ENCODE measurements at regions not wholly inside any gene's neighbourhood (a gene's known extent, or its start where the extent isn't known, plus 50 kb on each side); places are given as distances from the start of the nearest gene placed in this dataset.

DNA sequence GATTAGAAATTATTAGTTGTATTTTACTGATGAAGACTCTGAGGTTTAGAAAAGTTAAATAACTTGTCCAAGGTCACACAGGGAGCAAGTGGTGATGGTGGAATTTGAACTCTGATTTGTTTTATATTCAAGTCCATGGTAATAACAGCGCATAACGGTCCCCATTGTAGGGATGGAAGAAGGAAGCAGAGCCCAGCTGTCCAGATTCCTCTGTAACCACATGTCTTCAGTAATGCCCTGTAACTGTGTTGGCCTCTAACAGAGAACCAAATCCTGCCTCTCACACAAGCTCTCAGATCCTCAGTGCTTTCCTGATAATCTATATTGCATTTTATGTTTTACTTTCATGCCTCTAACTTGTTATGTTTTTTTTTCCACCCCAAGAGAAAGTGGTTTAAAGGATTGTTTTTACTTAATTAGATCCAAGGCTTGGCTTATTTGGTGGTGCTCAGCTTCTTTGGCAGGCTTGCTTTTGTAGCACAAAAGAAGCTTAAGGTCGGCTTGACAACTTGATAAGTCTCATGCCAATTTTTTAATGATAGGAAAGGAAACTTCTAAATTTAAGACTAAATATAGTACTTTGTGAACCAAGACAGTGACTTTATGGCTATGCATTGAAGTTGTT is 105.1 kb upstream of the SEL1L start:
- no peak overlapping the region for H3K9ac ChIP-seq (ENCODE audit: low read length)
- TF ChIP-seq EZH2 (IDR thresholded peaks at IDR 0.05; ENCODE audit: borderline replicate concordance, insufficient read depth, low read length, poor library complexity, severe bottlenecking) (no peak), TAF1 (IDR thresholded peaks at IDR 0.05; ENCODE audit: low read depth) (no peak), EP300 (conservative IDR thresholded peaks at IDR 0.05; ENCODE audit: poor library complexity, severe bottlenecking) (no peak)
- no peak overlapping the region for H2AFZ ChIP-seq (ENCODE audit: low read depth, low read length)
- no peak overlapping the region for H3K4me3 ChIP-seq (ENCODE audit: low read length)
- no peaks in the 10 kb centered on the region for H3K9me3 ChIP-seq (ENCODE audit: low read length)
- H3K9me2 ChIP-seq (ENCODE audit: insufficient read depth, low read length) = no peaks in the 10 kb centered on the region
- H3K36me3 ChIP-seq (ENCODE audit: insufficient read depth, low read length) = no peaks in the 10 kb centered on the region
- no peak overlapping the region for H3K4me2 ChIP-seq (ENCODE audit: low read length)
- no peaks in the 10 kb centered on the region for H3K27me3 ChIP-seq (ENCODE audit: insufficient read depth, low read depth, low read length)
- no peak overlapping the region for H3K27ac ChIP-seq (ENCODE audit: low read length)
- no peaks in the 10 kb centered on the region for H3F3A ChIP-seq (ENCODE audit: insufficient read depth, low read length, poor library complexity, severe bottlenecking)
- no peaks in the 10 kb centered on the region for H3K79me2 ChIP-seq (replicated peaks; ENCODE audit: insufficient read depth, low read length)
- H4K20me1 ChIP-seq (ENCODE audit: insufficient read depth) = no peaks in the 10 kb centered on the region

DNA sequence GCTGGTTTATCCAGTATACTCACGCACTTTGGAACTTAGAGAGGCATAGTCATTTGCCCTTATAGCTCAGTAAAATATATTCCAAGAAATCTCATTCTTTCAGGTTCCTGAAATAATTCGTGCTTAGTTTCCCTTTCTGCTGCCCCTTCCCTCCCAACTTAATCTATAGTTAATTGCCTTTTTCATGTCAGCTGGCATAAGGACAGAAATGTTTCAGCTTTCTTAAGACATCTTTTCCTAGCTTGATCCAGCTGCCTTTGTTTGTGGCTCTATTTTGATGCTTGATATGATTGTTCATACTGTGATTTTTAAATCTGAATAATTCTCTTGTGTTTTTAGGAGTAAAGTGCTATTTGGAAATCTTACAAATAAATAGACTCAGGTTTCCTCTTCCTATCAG is 120.0 kb upstream of the SEL1L start:
- Histone ChIP-seq H3K27ac (ENCODE audit: low read length) (no peak overlapping the region), H3K27me3 (ENCODE audit: insufficient read depth, low read depth, low read length) (no peaks in the 10 kb centered on the region), H3K36me3 (ENCODE audit: insufficient read depth, low read length) (no peaks in the 10 kb centered on the region), H3K4me3 (ENCODE audit: low read length) (no peak overlapping the region), H3F3A (ENCODE audit: insufficient read depth, low read length, poor library complexity, severe bottlenecking) (no peaks in the 10 kb centered on the region), H3K9ac (ENCODE audit: low read length) (no peak overlapping the region), H3K79me2 (replicated peaks; ENCODE audit: insufficient read depth, low read length) (no peaks in the 10 kb centered on the region), H3K4me2 (ENCODE audit: low read length) (no peak overlapping the region), H3K9me3 (ENCODE audit: low read length) (no peaks in the 10 kb centered on the region), H2AFZ (ENCODE audit: low read depth, low read length) (no peak overlapping the region), H4K20me1 (ENCODE audit: insufficient read depth) (no peaks in the 10 kb centered on the region), H3K9me2 (ENCODE audit: insufficient read depth, low read length) (no peaks in the 10 kb centered on the region)
- TF ChIP-seq, protein P1, sequence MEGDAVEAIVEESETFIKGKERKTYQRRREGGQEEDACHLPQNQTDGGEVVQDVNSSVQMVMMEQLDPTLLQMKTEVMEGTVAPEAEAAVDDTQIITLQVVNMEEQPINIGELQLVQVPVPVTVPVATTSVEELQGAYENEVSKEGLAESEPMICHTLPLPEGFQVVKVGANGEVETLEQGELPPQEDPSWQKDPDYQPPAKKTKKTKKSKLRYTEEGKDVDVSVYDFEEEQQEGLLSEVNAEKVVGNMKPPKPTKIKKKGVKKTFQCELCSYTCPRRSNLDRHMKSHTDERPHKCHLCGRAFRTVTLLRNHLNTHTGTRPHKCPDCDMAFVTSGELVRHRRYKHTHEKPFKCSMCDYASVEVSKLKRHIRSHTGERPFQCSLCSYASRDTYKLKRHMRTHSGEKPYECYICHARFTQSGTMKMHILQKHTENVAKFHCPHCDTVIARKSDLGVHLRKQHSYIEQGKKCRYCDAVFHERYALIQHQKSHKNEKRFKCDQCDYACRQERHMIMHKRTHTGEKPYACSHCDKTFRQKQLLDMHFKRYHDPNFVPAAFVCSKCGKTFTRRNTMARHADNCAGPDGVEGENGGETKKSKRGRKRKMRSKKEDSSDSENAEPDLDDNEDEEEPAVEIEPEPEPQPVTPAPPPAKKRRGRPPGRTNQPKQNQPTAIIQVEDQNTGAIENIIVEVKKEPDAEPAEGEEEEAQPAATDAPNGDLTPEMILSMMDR (IDR thresholded peaks at IDR 0.05; ENCODE audit: poor library complexity, severe bottlenecking) = no peak
- TF ChIP-seq EP300 (conservative IDR thresholded peaks at IDR 0.05; ENCODE audit: poor library complexity, severe bottlenecking) (no peak), RAD21 (conservative IDR thresholded peaks at IDR 0.05) (no peak), TAF1 (IDR thresholded peaks at IDR 0.05; ENCODE audit: low read depth) (no peak), MXI1 (conservative IDR thresholded peaks at IDR 0.05; ENCODE audit: poor library complexity, severe bottlenecking) (no peak), EZH2 (IDR thresholded peaks at IDR 0.05; ENCODE audit: borderline replicate concordance, insufficient read depth, low read length, poor library complexity, severe bottlenecking) (no peak), POLR2AphosphoS5 (IDR thresholded peaks at IDR 0.05) (no peak), SMC3 (conservative IDR thresholded peaks at IDR 0.05; ENCODE audit: poor library complexity) (no peak)
- TF ChIP-seq, protein P2, sequence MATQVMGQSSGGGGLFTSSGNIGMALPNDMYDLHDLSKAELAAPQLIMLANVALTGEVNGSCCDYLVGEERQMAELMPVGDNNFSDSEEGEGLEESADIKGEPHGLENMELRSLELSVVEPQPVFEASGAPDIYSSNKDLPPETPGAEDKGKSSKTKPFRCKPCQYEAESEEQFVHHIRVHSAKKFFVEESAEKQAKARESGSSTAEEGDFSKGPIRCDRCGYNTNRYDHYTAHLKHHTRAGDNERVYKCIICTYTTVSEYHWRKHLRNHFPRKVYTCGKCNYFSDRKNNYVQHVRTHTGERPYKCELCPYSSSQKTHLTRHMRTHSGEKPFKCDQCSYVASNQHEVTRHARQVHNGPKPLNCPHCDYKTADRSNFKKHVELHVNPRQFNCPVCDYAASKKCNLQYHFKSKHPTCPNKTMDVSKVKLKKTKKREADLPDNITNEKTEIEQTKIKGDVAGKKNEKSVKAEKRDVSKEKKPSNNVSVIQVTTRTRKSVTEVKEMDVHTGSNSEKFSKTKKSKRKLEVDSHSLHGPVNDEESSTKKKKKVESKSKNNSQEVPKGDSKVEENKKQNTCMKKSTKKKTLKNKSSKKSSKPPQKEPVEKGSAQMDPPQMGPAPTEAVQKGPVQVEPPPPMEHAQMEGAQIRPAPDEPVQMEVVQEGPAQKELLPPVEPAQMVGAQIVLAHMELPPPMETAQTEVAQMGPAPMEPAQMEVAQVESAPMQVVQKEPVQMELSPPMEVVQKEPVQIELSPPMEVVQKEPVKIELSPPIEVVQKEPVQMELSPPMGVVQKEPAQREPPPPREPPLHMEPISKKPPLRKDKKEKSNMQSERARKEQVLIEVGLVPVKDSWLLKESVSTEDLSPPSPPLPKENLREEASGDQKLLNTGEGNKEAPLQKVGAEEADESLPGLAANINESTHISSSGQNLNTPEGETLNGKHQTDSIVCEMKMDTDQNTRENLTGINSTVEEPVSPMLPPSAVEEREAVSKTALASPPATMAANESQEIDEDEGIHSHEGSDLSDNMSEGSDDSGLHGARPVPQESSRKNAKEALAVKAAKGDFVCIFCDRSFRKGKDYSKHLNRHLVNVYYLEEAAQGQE (IDR thresholded peaks at IDR 0.05; ENCODE audit: borderline replicate concordance) = no peak
